ENCODE measurements at regions not wholly inside any gene's neighbourhood (a gene's known extent, or its start where the extent isn't known, plus 50 kb on each side); places are given as distances from the start of the nearest gene placed in this dataset.

DNA sequence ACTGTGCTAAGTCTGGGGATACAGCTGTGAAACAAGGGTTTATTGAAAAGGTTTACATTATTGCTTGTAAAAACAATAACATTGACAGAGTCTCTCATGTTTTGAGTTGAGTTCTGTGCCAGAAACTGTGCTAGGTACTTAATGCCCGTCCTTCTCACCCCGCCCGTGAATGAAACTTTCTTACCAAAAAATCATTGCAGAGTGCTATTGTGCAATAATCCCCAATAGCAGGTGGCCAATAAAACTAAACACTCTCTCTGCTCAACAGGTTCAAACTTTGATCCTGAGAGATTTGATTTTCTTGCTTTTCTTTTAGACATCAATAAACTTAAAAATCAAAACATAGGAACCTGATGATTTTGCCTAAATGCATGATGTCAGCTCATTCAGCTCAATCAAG is 441.6 kb downstream of the HAPSTR1 start:
- DNase-seq = no peak

DNA sequence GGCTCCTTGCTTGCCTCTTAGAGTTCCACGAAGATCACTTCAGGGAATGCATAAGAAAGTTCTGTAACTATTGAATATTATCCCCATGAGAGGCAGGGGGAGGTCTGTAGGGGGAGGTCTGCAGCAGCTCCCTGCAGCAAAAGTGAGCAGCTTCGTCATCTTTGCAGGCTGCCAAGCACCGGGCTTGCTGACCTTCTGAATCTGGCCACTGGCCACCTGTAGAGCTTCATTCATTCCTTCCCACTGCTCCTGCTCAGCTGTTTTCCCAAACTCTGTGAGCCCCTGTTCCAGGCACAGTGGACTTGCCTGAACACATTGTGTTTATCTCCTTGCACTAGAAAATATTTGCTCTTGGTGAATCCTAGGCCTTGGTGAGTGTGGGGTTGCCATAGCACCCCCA is 443.3 kb downstream of the HAPSTR1 start:
- DNase-seq = no peak

DNA sequence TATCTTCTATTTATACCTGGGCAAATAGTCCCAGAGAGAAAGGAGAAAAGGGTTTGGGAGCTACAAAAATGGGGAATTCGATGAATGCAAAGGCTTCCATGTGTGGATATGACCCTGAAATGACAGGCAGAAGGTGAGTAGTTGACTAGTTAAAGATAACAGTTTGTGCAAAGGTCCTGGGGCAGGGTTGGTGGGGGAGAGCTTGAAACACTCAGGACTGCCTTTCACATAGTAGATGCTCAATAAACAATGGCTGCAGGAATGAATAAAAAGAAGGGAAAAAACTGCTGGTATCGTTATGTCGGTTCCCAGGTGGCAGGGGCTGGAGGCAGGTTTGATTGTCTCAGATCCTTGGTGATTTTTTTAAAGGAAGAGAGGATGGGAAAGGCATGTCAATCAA is 445.5 kb downstream of the HAPSTR1 start:
- no peak for DNase-seq

DNA sequence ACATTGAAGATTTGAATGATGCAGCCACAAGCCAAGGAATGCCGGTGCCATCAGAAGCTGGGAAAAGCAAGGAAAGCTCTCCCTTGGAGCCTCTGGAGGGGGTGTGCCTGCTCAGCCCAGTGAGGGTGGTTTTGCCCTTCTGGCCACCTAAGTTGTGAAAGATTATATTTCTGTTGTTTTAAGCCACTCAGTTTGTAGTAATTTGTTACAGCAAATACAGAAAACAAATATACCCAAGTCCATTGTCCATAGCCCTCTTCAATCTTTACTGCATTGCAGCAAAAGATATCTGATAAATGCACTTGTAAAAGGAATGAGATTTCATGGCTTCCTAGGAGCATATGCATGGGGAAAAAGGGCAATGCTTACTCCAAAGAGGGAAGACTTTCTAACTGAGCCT is 447.9 kb downstream of the HAPSTR1 start:
- DNase-seq = no peak

DNA sequence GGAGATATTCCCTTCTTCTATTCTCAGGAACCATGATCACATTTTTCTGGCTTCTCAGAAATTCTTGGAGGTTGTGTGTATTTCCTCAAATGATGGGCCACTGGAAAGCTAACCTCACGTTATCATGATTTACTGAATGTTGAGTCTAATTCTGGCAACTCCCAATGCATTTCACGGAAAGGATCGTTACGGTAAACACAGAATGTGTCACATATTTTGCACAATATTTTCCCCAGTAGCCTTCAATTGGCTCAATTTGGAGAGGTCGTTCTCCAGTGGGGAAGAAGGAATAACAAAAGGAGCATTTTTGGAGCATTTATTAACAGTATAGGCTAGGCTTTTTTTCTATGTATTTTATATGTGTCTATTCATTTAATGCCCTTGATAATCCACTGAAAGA is 450.3 kb downstream of the HAPSTR1 start:
- DNase-seq = no peak

DNA sequence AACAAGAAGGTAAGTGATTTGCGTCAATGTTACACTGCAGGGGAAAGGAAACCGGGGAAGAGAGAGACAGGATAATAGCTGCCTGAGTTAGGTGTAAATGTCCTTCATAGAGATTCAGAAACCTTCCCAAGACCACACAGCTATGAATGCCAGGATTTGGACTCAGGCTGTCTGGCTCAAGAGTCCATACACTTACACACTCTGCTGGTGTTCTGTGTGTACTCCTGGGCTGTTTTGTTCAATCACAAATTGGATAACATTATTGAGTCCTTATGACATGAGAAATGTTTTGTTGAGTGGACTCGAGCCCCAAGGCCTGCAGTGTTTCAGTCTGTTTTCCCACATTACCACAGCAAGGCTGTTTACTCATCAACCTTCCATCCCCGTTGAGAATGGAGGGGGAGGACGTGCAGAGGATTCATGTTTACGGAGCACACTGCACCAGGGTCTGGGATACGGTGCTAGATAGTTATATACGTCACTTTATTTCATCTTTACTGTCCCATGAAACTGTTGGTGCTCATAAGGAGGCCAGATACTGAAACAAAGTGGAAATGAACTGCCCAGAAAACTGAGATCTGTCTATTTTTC is 450.8 kb downstream of the HAPSTR1 start:
- no peak for DNase-seq

DNA sequence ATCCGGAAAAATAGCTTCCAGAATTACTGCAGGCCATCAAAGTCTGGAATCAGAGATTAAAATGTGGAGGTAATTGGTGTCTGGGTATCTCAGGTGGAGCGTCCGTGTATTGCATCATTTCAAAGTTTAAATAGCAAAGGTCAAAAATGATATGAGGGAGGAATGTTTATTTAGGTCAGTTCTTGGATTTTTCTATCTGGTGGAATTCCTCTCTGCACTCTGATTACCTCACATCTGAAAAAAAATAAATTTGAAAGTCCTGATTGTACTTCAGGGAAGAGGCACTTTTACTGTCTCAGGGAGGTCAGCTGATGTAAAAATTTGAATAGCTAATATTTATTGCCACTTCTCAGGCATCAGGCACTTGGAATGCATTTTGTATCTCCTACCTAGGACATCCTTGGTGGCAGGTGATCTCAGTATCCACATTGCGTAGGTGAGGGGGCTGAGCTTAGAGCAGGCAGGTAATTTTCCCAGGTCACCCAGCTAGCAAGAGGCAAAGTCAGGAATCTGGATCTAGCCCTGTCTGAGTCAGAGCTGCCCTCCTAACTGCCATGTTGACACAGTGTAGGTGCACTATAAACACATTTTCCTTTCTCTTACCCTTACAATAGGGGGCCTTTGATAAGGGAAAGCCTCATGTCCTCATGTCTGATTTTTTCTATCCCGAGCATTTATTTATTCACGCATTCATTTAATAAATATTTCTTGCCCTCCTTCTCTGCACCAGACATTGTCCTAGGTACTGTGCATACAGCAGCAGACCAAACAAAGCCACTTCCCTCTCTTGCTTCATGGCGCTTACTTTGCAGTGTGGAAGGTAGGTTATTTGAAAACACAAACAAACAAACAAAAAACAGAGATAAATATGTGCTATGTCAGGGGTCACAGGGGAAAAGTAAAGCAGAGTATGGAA is 454.3 kb downstream of the HAPSTR1 start:
- no peak for DNase-seq

DNA sequence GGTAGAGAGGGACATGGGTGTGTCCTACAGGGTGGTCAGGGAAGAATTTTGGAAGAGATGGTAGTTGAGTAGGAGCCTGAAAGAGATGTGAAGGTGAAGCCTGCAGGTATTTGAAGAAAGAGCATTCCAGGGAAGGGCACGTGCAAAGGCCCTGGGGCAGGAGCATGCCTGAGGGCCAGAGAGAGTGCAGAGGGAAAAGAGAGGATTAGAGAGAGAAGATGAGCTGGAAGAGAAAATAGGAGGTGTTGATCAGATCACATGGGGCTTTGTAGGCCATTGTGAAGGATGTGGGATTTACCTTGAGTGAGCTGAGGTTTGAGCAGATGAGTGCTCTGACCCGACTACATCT is 455.0 kb downstream of the HAPSTR1 start:
- DNase-seq = no peak

DNA sequence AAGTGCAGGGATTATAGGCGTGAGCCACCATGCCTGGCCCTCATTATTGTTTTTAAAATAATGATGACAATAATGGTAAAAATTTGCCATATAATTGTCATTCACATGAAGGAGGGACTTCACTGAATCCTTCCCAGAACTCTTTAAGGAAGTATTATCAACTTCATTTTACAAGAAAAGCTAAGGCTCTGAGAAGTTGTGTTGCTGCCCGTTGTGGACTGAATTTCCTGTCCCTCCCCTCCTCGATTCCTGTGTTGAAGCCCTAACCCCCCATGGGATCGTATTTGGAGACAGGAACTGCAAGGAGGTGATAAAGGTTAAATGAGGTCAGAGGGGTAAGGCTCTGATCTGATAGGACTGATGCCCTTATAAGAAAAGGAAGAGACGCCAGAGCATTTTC is 458.0 kb downstream of the HAPSTR1 start:
- DNase-seq = no peak

DNA sequence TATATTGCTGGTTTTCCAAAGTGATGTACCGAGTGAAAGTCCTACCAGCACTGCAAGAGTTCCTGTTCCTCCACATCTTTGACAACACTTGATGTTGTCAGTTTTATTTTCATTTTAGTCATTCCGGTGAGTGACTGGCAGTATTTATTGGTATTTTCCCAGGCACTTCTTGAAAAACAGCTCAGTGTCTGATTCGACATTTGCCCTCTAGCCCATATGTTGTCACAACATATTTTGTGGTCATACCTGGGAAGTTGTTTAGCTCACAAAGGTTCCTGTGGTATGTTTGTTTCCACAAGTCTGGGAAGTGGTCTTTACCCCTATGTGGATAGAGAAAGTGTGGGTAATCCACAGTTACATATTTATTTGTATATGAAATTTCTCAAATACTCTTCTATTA is 463.6 kb downstream of the HAPSTR1 start:
- DNase-seq = no peak

DNA sequence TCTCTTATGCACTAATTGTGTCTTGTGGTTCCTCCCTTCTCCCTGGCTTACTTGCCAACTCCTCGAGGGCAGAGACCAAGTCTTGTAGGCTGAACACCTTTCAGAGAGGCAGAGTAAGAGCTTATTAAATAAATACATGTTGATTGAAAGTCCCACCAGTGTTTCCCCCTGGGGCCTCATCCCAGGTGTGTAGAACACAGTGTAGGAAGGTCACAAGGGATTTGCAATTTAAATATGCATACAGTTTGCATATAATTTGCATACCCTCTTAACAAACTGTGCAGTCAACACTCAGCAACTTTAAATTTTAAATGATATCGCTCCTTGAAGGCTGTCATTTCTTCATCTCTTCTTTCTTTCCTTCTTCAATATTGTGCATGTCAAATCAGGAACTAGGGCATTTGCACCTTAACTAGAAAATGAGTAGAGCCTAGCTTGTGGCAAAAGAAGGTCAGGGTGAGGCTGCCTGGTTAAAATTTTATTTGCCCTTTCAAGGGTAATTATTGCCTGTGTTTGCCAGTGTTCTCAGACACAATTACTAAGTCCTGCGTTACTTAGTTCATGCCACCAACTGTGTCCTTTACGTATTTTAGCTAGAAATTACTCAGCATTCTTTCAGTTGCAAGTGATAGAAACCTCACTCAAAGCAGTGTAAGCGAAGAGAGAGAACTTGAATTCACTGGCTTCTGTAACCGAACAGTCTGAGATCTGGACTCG is 465.7 kb downstream of the HAPSTR1 start:
- peak in 1 of 2 experiments; percentile 6 for DNase-seq

DNA sequence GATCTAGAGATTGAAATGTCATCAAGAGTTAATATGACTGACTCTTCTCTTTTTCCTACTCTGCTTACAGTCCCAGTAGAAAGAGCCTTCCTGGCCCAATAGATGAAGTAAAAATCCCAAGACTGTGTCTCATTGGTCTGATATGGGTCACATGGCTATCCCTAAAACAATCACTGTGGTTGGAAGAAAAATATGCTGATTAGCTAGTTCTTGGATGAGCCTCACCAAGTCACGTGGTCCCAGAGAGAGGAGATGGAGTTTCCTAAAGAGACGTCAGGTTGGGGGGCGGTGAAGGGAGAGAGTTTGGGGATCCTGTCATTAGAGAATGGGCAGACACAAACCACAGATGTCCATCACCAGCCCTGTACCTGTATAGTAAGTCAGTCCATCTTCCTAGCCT is 466.3 kb downstream of the HAPSTR1 start:
- DNase-seq = no peak

DNA sequence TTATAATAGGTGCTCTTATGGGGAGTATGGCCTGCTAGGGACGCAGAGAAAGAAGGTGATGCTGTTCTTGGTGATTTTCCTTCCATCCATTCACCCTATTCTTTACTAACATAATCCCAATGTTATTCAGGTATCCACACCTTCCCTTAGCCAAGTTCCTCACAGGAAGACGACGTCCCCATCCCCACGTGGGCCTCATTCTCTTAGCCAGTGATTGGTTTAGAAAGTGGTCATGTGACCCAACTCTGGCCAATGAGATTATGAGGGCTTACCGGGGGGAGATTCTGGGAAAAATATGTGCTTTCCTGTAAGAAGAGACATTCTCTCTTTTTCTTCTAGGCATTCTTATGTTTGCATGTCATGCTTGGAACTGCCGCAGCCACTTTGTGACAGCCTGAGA is 474.7 kb downstream of the HAPSTR1 start:
- no peak for DNase-seq

DNA sequence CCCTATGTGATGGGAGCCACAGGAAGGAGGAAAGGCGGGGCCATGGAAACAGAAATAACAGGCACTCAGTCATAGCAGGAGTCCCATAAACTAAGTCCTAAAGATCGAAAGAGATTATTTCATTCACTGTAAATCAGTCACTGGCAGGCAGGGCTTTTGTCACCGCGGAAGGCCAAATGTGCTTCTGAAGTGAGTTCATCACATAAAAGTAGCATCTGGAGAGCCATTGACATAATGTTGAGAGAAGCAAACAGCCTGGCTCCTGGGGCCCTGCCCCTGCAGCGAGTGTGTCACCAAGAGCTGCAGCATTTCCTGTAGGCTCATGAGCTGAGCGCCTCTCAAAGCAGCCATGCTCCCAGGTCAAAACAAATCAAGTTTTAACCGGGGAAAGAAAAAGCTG is 476.2 kb downstream of the HAPSTR1 start:
- no peak for DNase-seq

DNA sequence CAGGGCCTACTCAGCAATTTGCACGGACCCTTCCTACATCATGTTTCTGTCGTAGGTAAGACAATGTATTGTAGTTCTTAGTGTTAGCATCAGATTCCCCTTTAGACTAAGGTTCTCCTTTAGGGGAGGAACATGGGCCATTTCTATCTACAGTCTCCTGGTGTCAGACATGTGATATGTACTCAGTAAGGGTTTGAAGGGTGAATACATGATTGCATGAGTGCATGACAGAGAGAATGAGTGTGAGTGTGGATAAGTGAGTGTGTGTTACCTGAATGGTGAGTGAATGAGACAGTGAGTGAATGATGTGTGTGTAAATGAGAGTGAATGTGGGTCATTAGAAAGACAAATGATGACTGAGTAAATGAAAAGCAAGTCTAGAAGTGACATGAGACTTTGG is 476.8 kb downstream of the HAPSTR1 start:
- no peak for DNase-seq

DNA sequence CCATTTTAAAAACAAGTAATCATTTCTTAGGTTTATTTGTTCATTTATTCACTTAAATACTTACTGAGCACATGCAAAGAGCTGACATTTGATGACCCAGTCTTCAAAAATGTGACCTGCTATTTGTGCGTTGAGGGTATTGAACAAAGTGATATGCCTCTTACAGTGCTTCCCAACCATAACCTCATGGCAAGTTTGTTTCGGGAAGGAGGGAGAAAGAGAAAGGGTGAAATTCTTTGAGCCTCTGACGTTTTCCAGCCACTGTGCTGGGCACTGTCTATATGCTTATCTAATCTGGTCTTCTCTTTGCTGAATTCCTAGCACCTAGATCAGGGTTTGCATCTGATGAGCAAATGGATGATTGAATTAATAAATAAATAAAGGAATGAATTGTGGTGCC is 479.1 kb downstream of the HAPSTR1 start:
- no peak for DNase-seq

DNA sequence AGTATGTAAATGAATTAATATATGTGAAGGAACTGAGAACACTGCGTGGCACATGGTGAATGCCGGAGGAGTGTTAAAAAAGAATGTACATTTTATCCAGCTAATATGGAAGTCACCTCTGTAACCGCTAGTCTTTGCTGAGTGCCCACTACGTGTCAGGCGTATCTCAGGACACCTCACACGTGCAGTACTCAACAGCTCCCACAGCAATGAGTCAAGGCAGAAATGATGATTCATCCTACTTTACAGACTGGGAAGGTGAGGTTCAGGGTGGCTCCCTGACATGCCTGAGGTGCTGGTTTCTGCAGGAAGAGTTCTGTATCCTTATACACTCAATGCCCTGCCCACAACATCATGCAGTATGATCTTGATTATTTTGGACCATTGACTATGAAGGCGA is 487.0 kb downstream of the HAPSTR1 start:
- DNase-seq = no peak

DNA sequence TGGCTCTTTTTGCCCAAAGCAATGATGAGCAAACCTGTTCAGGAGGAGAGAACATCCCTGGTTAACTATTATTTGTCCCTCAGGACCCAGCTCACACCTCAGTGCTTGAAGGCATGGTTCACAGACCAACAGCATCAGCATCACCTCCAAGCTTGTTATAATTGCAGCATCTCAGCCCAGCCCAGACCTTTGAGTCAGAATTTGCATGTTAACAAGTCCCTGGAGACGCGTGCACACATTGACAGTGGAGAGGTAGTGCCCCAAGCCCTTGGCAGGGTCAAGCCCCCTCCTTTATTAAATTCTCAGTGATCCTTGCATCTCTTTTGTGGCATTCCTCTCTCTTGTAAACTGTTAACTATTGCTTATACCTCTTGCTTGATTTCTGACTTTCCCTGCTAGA is 488.6 kb downstream of the HAPSTR1 start:
- no peak for DNase-seq

DNA sequence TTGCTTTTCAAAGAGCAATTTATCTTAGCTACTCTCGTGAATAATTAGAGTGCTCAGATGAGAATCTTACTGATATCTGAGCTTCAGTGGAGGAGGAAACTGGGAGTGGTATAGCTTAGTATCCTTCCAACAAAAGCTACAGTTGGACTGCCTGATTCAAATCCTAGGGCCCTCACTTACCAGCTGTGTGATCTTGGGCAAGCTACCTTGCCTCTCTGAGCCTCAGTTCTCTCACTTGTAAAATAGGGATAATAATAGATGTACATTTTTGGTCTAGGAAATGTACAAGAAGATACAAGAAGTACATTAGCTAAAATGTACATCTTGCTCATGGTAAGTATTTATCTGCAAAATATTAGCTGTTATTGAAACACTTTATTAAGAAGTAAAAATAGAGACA is 502.0 kb downstream of the HAPSTR1 start:
- no peak for DNase-seq

DNA sequence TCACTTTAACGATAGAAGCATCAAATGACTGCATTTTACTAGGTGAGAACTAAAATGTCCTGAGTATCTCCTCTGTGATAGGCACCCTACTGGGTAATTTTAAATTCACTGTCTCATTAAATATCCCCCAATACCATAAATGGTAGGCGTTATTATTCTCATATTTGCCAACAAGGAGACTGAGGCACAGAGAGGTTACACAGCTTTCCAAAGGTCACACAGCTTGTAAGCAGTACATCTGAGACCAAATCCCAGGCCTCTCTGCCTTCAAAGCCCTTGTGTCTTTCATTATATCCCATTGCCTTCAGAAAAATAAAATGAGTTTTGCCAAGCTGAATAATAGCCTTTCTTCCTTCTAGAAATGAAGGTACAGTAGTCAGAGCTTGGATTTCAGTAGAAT is 502.6 kb downstream of the HAPSTR1 start:
- no peak for DNase-seq

DNA sequence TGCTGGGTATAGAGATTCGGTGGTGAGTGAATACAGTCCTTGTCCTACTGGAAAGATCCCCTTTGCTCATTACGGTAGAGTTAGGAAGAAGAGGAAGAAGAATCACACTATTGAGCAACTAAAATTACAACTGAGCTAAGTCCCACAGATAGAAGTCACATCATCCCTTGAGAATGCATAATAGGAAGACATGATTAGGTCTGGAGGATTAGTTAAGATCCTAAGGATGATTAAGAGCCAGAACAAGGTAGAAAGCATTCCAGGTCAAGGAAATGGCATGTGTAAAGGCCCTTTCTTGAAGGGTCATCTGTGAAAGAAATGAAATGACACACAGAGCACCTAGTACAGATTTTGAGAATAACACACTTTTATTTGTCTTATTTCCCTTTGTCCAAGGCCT is 503.5 kb downstream of the HAPSTR1 start:
- no peak for DNase-seq

DNA sequence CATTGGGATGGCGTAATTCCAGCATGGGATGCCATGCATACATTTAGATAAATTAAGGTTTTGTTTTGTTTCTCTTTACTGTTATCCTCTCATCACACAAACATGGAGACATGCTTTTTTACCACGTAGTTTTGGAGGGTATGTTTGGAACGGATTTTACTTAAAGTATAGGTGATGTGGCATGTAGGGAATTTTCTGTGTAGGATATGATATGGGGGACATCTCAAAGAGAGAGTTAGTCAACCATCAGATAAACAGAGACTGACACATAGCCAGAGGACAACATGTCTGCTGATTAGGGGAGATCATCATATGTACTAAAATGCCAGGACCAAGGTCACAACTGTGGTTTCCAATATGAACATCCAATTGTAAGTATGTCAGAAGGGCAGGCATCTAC is 503.9 kb downstream of the HAPSTR1 start:
- DNase-seq = no peak

DNA sequence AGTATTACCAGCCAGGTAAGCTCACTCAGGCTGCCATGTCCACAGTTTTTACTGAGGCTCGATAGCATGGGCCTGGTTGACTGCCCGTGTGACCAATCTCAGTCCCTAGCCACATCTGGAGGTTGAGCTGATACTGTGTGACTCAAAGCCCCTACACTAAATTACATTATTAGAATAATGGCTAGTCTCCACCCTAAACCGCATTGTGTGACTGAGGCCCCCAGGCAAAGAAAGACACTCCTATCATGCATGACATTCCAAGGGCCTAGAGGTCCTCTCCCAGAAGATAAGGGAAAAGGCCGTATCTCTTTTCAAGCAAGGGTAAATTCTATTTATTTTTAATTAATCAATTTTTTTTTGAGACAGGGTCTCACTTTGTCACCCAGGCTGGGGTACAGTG is 505.3 kb downstream of the HAPSTR1 start:
- DNase-seq = no peak

All from NCI-H526 (cell line).